B cell (primary cell): ENCODE measurements at regions not wholly inside any gene's neighbourhood (a gene's known extent, or its start where the extent isn't known, plus 50 kb on each side); places are given as distances from the start of the nearest gene placed in this dataset.

Experiments
- ATAC-seq: fragments of 200-7000 bp; cut with Tn5 transposase; one replicate; pipeline ENCODE4 v1.10.0; 2021; ENCODE audit warnings: low read depth, mild to moderate bottlenecking, moderate number of reproducible peaks, moderate library complexity
- CTCF ChIA-PET: fragments of 350-600 bp; sonication (Branson Sonifier 250); formaldehyde crosslinking; loops from one replicate; lab custom pipeline; 2021; ENCODE audit warnings: antibody characterized with exemption, inconsistent platforms; lab: Charles Lee
- POLR2A ChIA-PET: fragments of 350-600 bp; sonication (Branson Sonifier 250); formaldehyde crosslinking; loops from one replicate; lab custom pipeline; 2021; ENCODE audit warnings: antibody characterized with exemption; lab: Charles Lee
- DNase-seq: peaks from one replicate; pipeline ENCODE4 v3.0.0; 2013
- H2AFZ ChIP-seq: 2 replicates; pipeline ENCODE4 v1.6.1; 2012; ENCODE audit warnings: mild to moderate bottlenecking, low read depth, low read length; ENCODE audit not compliant: insufficient read depth, poor library complexity, severe bottlenecking
- H3K27ac ChIP-seq, 2 donors: 1 replicate in 1 of 2; 2 replicates in 1 of 2; pipeline ENCODE4 v1.5.1; 2012 to 2013; ENCODE audit warnings: low read length in 2 of 2, mild to moderate bottlenecking in 2 of 2, moderate library complexity in 1 of 2
- H3K27me3 ChIP-seq, 4 experiments: fragments of 200-600 bp in 1 of 4; sonication (generic) in 1 of 4; replicated peaks in 1 of 4; 1 replicate in 2 of 4; 2 replicates in 2 of 4; pipeline versions ENCODE4 v1.6.1 to v1.7.0; 2013 to 2016; ENCODE audit warnings: low read length in 3 of 4, mild to moderate bottlenecking in 2 of 4, mixed read lengths in 1 of 4, moderate library complexity in 1 of 4; ENCODE audit not compliant: insufficient read depth in 4 of 4, control insufficient read depth in 3 of 4; ENCODE audit errors: control extremely low read depth in 1 of 4
- H3K36me3 ChIP-seq, 2 experiments: replicated peaks in 1 of 2; 1 replicate in 1 of 2; 2 replicates in 1 of 2; pipeline versions ENCODE4 v1.6.1 to v1.7.1; 2013; ENCODE audit warnings: low read length in 1 of 2; ENCODE audit not compliant: insufficient read depth in 2 of 2, control insufficient read depth in 1 of 2; ENCODE audit errors: control extremely low read depth in 1 of 2, extremely low read depth in 1 of 2
- H3K4me1 ChIP-seq, 2 donors: fragments of 200-600 bp in 1 of 2; sonication (generic) in 1 of 2; 1 replicate in 1 of 2; 2 replicates in 1 of 2; pipeline versions ENCODE4 v1.5.1 to v1.6.1; 2013 to 2017; ENCODE audit warnings: low read length in 2 of 2; ENCODE audit not compliant: control insufficient read depth in 2 of 2, insufficient read depth in 2 of 2
- H3K4me2 ChIP-seq: replicated peaks from 2 replicates; pipeline ENCODE3; 2012; ENCODE audit warnings: mild to moderate bottlenecking, low read depth, low read length; ENCODE audit not compliant: poor library complexity, severe bottlenecking
- H3K4me3 ChIP-seq, 5 experiments: fragments of 200-600 bp in 1 of 5; sonication (generic) in 1 of 5; 1 replicate in 3 of 5; 2 replicates in 2 of 5; pipeline versions ENCODE4 v1.5.1 to v1.7.0; 2011 to 2016; ENCODE audit warnings: low read length in 4 of 5, mild to moderate bottlenecking in 4 of 5, low read depth in 2 of 5, control low read depth in 1 of 5, moderate library complexity in 1 of 5; ENCODE audit not compliant: insufficient read depth in 1 of 5; ENCODE audit errors: control extremely low read depth in 1 of 5, extremely low read depth in 1 of 5
- H3K79me2 ChIP-seq: fragments of 200-600 bp; sonication (generic); one replicate; pipeline ENCODE4 v1.6.0; 2016; ENCODE audit warnings: low read length; ENCODE audit not compliant: control insufficient read depth, insufficient read depth
- H3K9ac ChIP-seq: fragments of 200-600 bp; sonication (generic); 2 replicates; pipeline ENCODE4 v1.6.1; 2017; ENCODE audit warnings: mild to moderate bottlenecking, low read length, moderate library complexity
- H3K9me3 ChIP-seq, 3 donors: one replicate each; pipeline versions ENCODE4 v1.6.1 to v1.7.1; 2013; ENCODE audit warnings: low read length in 2 of 3; ENCODE audit not compliant: control insufficient read depth in 2 of 3, insufficient read depth in 1 of 3; ENCODE audit errors: control extremely low read depth in 1 of 3
- H4K20me1 ChIP-seq: 2 replicates; pipeline ENCODE4 v1.6.0; 2012; ENCODE audit warnings: mild to moderate bottlenecking, low read length; ENCODE audit not compliant: insufficient read depth, control insufficient read depth, poor library complexity, severe bottlenecking
- H3K27ac Mint-ChIP-seq: one replicate; pipeline ENCODE4 v1.8.0; 2021; ENCODE audit warnings: mixed read lengths
- H3K27me3 Mint-ChIP-seq: one replicate; pipeline ENCODE4 v1.8.0; 2021; ENCODE audit warnings: mixed read lengths
- H3K4me1 Mint-ChIP-seq: one replicate; pipeline ENCODE4 v1.8.0; 2021; ENCODE audit warnings: mixed read lengths
- H3K4me3 Mint-ChIP-seq: one replicate; pipeline ENCODE4 v1.8.0; 2021; ENCODE audit warnings: mixed read lengths
- H3K9me3 Mint-ChIP-seq: one replicate; pipeline ENCODE4 v1.8.0; 2022; ENCODE audit warnings: mixed read lengths; ENCODE audit not compliant: insufficient read depth
- EZH2 ChIP-seq: IDR thresholded peaks from 2 replicates; pipeline ENCODE4 v1.6.1; 2012; ENCODE audit warnings: borderline replicate concordance, low read depth, mild to moderate bottlenecking, moderate library complexity, low read length; ENCODE audit not compliant: insufficient read depth, poor library complexity, severe bottlenecking
- WGBS: methylation state at CpG from one replicate; pipeline ENCODE4 v1.1.5; 2013; ENCODE audit warnings: missing lambda C conversion rate; ENCODE audit not compliant: insufficient coverage; 5-methylcytosine and 5-hydroxymethylcytosine counted together
- intact Hi-C: fragments of 100-400 bp; cut with micrococcal nuclease; formaldehyde crosslinking; loops from one replicate; pipeline ENCODE4 v1.10.0; 2022
- TF ChIP-seq, protein P1 (sequence below): fragments of 200-600 bp; IDR thresholded peaks from one replicate; pipeline ENCODE4 v1.8.0; 2022; ENCODE audit warnings: antibody characterized with exemption, mild to moderate bottlenecking

GRCh38 chr14:54152351-54152750 lies 195.7 kb upstream of the BMP4 start:
- H4K20me1 ChIP-seq = no peaks in the 10 kb centered on the region
- no peak overlapping the region for H3K9ac ChIP-seq
- H3K4me3 Mint-ChIP-seq = no peak overlapping the region
- intact Hi-C loops = no loop called here
- H2AFZ ChIP-seq = no peak overlapping the region
- WGBS = 100% methylated on average over 2 of the region's 8 CpGs
- POLR2A ChIA-PET = no interaction called here
- no peak overlapping the region for H3K27ac Mint-ChIP-seq
- CTCF ChIA-PET = no interaction called here
- no peaks in the 10 kb centered on the region for H3K27me3 ChIP-seq
- H3K36me3 ChIP-seq = no peaks in the 10 kb centered on the region
- ATAC-seq = no peak
- H3K9me3 ChIP-seq = peaks cover 0 to 4% (median 0%) of the 10 kb centered on the region in 3 donors
- H3K27me3 Mint-ChIP-seq = no peaks in the 10 kb centered on the region
- no peaks in the 10 kb centered on the region for H3K4me1 ChIP-seq
- H3K9me3 Mint-ChIP-seq = peaks cover 9% of the 10 kb centered on the region
- H3K4me2 ChIP-seq = no peak overlapping the region
- no peak for DNase-seq
- no peak overlapping the region for H3K27ac ChIP-seq
- no peaks in the 10 kb centered on the region for H3K79me2 ChIP-seq
- TF ChIP-seq EZH2 = no peak
- TF ChIP-seq, protein P1, sequence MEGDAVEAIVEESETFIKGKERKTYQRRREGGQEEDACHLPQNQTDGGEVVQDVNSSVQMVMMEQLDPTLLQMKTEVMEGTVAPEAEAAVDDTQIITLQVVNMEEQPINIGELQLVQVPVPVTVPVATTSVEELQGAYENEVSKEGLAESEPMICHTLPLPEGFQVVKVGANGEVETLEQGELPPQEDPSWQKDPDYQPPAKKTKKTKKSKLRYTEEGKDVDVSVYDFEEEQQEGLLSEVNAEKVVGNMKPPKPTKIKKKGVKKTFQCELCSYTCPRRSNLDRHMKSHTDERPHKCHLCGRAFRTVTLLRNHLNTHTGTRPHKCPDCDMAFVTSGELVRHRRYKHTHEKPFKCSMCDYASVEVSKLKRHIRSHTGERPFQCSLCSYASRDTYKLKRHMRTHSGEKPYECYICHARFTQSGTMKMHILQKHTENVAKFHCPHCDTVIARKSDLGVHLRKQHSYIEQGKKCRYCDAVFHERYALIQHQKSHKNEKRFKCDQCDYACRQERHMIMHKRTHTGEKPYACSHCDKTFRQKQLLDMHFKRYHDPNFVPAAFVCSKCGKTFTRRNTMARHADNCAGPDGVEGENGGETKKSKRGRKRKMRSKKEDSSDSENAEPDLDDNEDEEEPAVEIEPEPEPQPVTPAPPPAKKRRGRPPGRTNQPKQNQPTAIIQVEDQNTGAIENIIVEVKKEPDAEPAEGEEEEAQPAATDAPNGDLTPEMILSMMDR = no peak
- H3K4me1 Mint-ChIP-seq = no peaks in the 10 kb centered on the region
- H3K4me3 ChIP-seq = no peak overlapping the region

DNA sequence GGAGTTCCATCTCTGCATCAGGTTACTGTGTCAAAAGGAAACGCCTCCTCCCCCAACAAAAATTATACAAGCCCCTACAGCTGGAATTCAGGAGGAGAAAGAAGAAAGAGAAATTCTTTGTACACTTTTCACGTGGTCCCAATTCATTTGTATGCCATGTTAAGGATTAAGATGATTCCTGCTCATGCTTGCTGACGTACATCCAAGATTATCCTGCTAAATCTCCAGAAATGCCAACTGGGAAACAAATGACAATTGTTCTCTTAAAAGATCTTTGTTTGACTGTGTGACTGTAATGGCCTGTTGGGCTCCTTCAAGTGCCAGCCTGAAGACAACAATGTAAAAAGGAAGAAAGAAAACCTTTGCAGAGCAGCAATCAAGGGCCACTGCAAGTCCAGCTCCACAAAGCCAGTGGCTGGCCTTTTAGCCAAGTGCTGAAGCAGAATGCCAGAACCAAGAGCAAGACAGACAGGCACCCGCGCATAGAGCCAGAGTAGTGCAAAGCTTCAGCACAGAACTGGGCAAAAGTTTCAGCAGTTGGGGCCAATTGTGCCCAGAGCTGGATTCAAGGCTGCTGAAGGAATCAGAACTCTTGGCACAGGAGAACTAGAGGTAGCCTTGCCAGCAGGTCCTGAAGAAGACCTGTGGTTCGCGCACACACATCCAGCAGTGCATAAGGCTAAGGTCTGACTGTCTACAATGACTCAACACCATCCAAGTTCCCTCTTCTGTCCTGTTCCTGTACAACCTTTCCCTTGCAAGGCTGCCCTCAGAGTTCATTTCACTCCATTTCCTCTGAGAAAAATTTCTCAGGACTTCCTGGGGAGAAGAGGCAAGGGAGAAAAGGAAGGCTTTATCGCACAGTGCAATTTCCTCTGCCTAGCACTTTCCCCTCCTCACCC lies 209.7 kb upstream of the BMP4 start:
- ATAC-seq (no peak), DNase-seq (no peak)
- H3K27ac ChIP-seq = no peak overlapping the region
- no peak overlapping the region for H3K9ac ChIP-seq
- POLR2A ChIA-PET = no interaction called here
- 98% methylated on average over 4 of the region's 8 CpGs for WGBS
- no peaks in the 10 kb centered on the region for H3K4me1 ChIP-seq
- no peak overlapping the region for H2AFZ ChIP-seq
- intact Hi-C loops = no loop called here
- Mint-ChIP-seq H3K4me1 (no peaks in the 10 kb centered on the region), H3K27ac (no peak overlapping the region), H3K27me3 (peaks cover 31% of the 10 kb centered on the region), H3K9me3 (no peaks in the 10 kb centered on the region), H3K4me3 (no peak overlapping the region)
- no peaks in the 10 kb centered on the region for H4K20me1 ChIP-seq
- H3K4me3 ChIP-seq = no peak overlapping the region
- no peaks in the 10 kb centered on the region for H3K9me3 ChIP-seq
- TF ChIP-seq, protein P1 = no peak
- TF ChIP-seq EZH2 = no peak
- no peaks in the 10 kb centered on the region for H3K79me2 ChIP-seq
- H3K36me3 ChIP-seq = no peaks in the 10 kb centered on the region
- peaks cover 0 to 9% (median 0%) of the 10 kb centered on the region in 4 experiments for H3K27me3 ChIP-seq
- no peak overlapping the region for H3K4me2 ChIP-seq
- CTCF ChIA-PET = interaction anchor here (6.5 kb wide), 1 partner anchor 9 kb away, joined by 43 read pairs; no protein-coding TSS in a partner anchor
